GM23338 (cell line): ENCODE measurements at regions not wholly inside any gene's neighbourhood (a gene's known extent, or its start where the extent isn't known, plus 50 kb on each side); places are given as distances from the start of the nearest gene placed in this dataset.

ENCODE experiments used
- CREB1 ChIP-seq: fragments of 250-450 bp; sonication (Bioruptor Pico); IDR thresholded peaks from 2 replicates; pipeline ENCODE4 v1.5.0; 2020; ENCODE audit warnings: low read depth, mild to moderate bottlenecking, moderate library complexity
- EZH2 ChIP-seq: fragments of 200-600 bp; sonication (generic); IDR thresholded peaks from one replicate; pipeline ENCODE4 v1.8.0; 2017; ENCODE audit warnings: antibody characterized with exemption, mild to moderate bottlenecking, low read depth; ENCODE audit not compliant: unreplicated experiment
- EZH2phosphoT487 ChIP-seq: fragments of 200-600 bp; sonication (generic); IDR thresholded peaks from one replicate; pipeline ENCODE4 v1.8.1; 2018; ENCODE audit warnings: antibody characterized with exemption; ENCODE audit not compliant: unreplicated experiment
- JUNB ChIP-seq: IDR thresholded peaks from one replicate; pipeline ENCODE4 v1.6.1; 2016; ENCODE audit warnings: antibody characterized with exemption; ENCODE audit not compliant: unreplicated experiment
- NANOG ChIP-seq: IDR thresholded peaks from 2 replicates; pipeline ENCODE4 v1.6.1; 2016; ENCODE audit warnings: antibody characterized with exemption, borderline replicate concordance
- POLR2AphosphoS5 ChIP-seq: IDR thresholded peaks from 2 replicates; pipeline ENCODE4 v1.6.1; 2016; ENCODE audit warnings: antibody characterized with exemption, low read depth
- STAT1 ChIP-seq: IDR thresholded peaks from one replicate; pipeline ENCODE4 v1.6.1; 2016; ENCODE audit warnings: antibody characterized with exemption; ENCODE audit not compliant: unreplicated experiment
- ZNF331 ChIP-seq: fragments of 250-450 bp; sonication (Bioruptor Pico); IDR thresholded peaks from 2 replicates; pipeline ENCODE4 v1.5.0; 2020; ENCODE audit warnings: low read depth, mild to moderate bottlenecking, moderate library complexity
- TF ChIP-seq, protein P1 (sequence below), 2 experiments: fragments of 200-600 bp in 1 of 2; sonication (generic) in 1 of 2; conservative IDR thresholded peaks; 2 replicates each; pipeline versions ENCODE4 v1.5.1 to v1.6.1; 2016 to 2017; ENCODE audit warnings: antibody characterized with exemption in 2 of 2, low read depth in 2 of 2, mild to moderate bottlenecking in 2 of 2, moderate library complexity in 1 of 2
- TF ChIP-seq, protein P2 (sequence below): IDR thresholded peaks from 2 replicates; pipeline ENCODE4 v1.6.1; 2016; ENCODE audit warnings: antibody characterized with exemption
- TF ChIP-seq, protein P3 (sequence below): IDR thresholded peaks from one replicate; pipeline ENCODE4 v1.6.1; 2018; ENCODE audit warnings: antibody characterized with exemption; ENCODE audit not compliant: unreplicated experiment
- TF ChIP-seq, protein P4 (sequence below): fragments of 250-450 bp; sonication (Bioruptor Pico); IDR thresholded peaks from 2 replicates; pipeline ENCODE4 v1.5.0; 2020; ENCODE audit warnings: mild to moderate bottlenecking, moderate library complexity

DNA sequence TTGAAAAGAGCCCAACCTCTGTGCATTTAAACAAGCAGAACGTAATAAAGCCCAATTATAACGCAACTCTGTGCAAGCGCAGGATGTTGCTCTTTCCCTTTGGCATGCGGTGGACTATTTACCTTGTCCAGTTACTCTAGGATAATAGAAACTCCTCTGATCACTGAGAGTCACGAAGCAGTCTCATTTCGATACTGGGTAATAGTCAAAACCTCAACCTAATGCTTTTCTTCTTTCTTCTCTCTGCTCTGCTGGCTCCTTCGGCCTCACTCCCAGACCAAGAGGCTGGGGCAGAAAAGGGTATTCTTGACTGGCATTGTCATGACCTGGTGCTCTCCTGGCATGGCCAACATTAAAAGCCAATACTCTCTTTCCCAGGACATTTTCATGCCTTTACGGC, 89.7 kb upstream of the GCFC2 start:
- TF ChIP-seq, protein P1, sequence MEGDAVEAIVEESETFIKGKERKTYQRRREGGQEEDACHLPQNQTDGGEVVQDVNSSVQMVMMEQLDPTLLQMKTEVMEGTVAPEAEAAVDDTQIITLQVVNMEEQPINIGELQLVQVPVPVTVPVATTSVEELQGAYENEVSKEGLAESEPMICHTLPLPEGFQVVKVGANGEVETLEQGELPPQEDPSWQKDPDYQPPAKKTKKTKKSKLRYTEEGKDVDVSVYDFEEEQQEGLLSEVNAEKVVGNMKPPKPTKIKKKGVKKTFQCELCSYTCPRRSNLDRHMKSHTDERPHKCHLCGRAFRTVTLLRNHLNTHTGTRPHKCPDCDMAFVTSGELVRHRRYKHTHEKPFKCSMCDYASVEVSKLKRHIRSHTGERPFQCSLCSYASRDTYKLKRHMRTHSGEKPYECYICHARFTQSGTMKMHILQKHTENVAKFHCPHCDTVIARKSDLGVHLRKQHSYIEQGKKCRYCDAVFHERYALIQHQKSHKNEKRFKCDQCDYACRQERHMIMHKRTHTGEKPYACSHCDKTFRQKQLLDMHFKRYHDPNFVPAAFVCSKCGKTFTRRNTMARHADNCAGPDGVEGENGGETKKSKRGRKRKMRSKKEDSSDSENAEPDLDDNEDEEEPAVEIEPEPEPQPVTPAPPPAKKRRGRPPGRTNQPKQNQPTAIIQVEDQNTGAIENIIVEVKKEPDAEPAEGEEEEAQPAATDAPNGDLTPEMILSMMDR (conservative IDR thresholded peaks at IDR 0.05; ENCODE audit: low read depth in 2 of 2), result no peak
- TF ChIP-seq EZH2 (no peak), EZH2phosphoT487 (no peak), CREB1 (CRISPR knock-in tag) (no peak), POLR2AphosphoS5 (no peak), JUNB (no peak), STAT1 (no peak), ZNF331 (CRISPR knock-in tag) (no peak), NANOG (no peak)
- TF ChIP-seq, protein P2, sequence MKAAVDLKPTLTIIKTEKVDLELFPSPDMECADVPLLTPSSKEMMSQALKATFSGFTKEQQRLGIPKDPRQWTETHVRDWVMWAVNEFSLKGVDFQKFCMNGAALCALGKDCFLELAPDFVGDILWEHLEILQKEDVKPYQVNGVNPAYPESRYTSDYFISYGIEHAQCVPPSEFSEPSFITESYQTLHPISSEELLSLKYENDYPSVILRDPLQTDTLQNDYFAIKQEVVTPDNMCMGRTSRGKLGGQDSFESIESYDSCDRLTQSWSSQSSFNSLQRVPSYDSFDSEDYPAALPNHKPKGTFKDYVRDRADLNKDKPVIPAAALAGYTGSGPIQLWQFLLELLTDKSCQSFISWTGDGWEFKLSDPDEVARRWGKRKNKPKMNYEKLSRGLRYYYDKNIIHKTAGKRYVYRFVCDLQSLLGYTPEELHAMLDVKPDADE, result no peak
- TF ChIP-seq, protein P3, sequence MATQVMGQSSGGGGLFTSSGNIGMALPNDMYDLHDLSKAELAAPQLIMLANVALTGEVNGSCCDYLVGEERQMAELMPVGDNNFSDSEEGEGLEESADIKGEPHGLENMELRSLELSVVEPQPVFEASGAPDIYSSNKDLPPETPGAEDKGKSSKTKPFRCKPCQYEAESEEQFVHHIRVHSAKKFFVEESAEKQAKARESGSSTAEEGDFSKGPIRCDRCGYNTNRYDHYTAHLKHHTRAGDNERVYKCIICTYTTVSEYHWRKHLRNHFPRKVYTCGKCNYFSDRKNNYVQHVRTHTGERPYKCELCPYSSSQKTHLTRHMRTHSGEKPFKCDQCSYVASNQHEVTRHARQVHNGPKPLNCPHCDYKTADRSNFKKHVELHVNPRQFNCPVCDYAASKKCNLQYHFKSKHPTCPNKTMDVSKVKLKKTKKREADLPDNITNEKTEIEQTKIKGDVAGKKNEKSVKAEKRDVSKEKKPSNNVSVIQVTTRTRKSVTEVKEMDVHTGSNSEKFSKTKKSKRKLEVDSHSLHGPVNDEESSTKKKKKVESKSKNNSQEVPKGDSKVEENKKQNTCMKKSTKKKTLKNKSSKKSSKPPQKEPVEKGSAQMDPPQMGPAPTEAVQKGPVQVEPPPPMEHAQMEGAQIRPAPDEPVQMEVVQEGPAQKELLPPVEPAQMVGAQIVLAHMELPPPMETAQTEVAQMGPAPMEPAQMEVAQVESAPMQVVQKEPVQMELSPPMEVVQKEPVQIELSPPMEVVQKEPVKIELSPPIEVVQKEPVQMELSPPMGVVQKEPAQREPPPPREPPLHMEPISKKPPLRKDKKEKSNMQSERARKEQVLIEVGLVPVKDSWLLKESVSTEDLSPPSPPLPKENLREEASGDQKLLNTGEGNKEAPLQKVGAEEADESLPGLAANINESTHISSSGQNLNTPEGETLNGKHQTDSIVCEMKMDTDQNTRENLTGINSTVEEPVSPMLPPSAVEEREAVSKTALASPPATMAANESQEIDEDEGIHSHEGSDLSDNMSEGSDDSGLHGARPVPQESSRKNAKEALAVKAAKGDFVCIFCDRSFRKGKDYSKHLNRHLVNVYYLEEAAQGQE, result no peak
- TF ChIP-seq, protein P4, sequence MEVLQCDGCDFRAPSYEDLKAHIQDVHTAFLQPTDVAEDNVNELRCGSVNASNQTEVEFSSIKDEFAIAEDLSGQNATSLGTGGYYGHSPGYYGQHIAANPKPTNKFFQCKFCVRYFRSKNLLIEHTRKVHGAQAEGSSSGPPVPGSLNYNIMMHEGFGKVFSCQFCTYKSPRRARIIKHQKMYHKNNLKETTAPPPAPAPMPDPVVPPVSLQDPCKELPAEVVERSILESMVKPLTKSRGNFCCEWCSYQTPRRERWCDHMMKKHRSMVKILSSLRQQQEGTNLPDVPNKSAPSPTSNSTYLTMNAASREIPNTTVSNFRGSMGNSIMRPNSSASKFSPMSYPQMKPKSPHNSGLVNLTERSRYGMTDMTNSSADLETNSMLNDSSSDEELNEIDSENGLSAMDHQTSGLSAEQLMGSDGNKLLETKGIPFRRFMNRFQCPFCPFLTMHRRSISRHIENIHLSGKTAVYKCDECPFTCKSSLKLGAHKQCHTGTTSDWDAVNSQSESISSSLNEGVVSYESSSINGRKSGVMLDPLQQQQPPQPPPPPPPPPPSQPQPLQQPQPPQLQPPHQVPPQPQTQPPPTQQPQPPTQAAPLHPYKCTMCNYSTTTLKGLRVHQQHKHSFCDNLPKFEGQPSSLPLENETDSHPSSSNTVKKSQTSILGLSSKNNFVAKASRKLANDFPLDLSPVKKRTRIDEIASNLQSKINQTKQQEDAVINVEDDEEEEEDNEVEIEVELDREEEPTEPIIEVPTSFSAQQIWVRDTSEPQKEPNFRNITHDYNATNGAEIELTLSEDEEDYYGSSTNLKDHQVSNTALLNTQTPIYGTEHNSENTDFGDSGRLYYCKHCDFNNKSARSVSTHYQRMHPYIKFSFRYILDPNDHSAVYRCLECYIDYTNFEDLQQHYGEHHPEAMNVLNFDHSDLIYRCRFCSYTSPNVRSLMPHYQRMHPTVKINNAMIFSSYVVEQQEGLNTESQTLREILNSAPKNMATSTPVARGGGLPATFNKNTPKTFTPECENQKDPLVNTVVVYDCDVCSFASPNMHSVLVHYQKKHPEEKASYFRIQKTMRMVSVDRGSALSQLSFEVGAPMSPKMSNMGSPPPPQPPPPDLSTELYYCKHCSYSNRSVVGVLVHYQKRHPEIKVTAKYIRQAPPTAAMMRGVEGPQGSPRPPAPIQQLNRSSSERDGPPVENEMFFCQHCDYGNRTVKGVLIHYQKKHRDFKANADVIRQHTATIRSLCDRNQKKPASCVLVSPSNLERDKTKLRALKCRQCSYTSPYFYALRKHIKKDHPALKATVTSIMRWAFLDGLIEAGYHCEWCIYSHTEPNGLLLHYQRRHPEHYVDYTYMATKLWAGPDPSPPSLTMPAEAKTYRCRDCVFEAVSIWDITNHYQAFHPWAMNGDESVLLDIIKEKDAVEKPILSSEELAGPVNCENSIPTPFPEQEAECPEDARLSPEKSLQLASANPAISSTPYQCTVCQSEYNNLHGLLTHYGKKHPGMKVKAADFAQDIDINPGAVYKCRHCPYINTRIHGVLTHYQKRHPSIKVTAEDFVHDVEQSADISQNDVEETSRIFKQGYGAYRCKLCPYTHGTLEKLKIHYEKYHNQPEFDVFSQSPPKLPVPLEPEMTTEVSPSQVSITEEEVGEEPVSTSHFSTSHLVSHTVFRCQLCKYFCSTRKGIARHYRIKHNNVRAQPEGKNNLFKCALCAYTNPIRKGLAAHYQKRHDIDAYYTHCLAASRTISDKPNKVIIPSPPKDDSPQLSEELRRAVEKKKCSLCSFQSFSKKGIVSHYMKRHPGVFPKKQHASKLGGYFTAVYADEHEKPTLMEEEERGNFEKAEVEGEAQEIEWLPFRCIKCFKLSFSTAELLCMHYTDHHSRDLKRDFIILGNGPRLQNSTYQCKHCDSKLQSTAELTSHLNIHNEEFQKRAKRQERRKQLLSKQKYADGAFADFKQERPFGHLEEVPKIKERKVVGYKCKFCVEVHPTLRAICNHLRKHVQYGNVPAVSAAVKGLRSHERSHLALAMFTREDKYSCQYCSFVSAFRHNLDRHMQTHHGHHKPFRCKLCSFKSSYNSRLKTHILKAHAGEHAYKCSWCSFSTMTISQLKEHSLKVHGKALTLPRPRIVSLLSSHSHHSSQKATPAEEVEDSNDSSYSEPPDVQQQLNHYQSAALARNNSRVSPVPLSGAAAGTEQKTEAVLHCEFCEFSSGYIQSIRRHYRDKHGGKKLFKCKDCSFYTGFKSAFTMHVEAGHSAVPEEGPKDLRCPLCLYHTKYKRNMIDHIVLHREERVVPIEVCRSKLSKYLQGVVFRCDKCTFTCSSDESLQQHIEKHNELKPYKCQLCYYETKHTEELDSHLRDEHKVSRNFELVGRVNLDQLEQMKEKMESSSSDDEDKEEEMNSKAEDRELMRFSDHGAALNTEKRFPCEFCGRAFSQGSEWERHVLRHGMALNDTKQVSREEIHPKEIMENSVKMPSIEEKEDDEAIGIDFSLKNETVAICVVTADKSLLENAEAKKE (CRISPR knock-in tag), result no peak
